ENCODE measurements at regions not wholly inside any gene's neighbourhood (a gene's known extent, or its start where the extent isn't known, plus 50 kb on each side); places are given as distances from the start of the nearest gene placed in this dataset.

DNA sequence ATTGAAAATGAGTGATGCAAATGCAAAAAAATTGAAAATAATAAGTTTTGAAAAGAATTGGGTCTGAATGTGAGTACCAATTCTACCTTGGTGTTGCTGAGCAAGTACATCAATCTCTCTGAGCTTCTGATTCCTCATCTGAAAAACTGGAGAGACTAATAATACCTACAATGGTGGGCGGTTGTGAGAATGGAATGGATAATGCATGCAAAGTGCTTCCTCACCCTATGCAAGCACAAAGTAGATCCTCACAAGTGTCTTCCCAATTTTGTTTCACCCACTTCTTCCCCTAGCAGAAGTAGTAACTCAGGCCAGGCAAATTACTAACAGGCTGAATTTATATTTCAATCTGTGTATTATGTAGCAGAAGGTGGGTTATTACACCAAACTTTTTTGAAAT lies 191.7 kb upstream of the PIK3C3 start:
- POLR2A ChIA-PET = no interaction called here
- no peak for FAIRE-seq
- BruUV-seq (replicated peaks) = no TSS peak

DNA sequence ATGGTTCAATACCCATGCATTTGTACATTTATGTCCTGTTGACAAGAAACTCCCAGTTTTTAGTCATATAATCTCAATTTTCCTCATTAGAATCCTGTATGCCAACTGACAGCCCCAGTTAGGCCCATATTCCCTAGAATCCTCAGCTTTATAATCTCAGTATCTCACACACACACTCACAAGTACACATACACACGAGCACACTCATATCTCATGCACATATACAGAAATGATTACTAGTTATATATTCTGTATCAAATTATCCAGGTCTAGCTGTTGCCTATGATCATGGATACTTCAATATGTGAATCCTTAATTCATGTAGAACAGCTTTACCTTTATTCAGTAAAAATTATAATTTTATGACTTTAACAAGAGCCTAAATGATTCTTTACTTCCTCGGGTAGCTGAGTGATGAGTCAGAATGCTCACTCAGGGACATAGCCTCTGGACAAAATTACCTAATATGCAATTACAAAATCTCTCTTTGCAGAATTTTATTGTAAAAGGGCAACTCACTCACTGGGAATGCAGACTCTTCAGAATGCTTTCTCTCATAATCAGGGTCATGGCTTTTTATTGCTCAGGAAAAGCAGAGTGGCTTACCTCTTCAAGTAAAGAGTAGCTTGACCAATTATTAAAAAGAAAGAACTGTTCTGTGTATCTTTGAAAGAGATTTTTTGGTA lies 193.6 kb upstream of the PIK3C3 start:
- no peaks in the 10 kb centered on the region for H3K9me3 ChIP-seq (replicated peaks; ENCODE audit: control insufficient read depth, insufficient read depth, low read length)
- no peaks in the 10 kb centered on the region for H3K79me2 ChIP-seq (ENCODE audit: control insufficient read depth, insufficient read depth, low read length)
- ChIA-PET CTCF (no interaction called here), POLR2A (no interaction called here)
- H3K9ac ChIP-seq (replicated peaks; ENCODE audit: extremely low read depth, insufficient read depth, low read length) = no peak overlapping the region
- no peaks in the 10 kb centered on the region for H4K20me1 ChIP-seq (replicated peaks; ENCODE audit: control insufficient read depth, extremely low read depth, insufficient read depth, low read length)
- intact Hi-C loops (cut with micrococcal nuclease) (no loop called here), dilution Hi-C loops (cut with MboI; ENCODE audit: extremely low pct_ligation_motif_present, low sequenced_read_pairs) (no loop called here)
- H3K4me2 ChIP-seq (ENCODE audit: insufficient read depth, low read length) = no peak overlapping the region
- H3K4me1 ChIP-seq (ENCODE audit: control insufficient read depth, extremely low read depth, insufficient read depth, low read length) = no peaks in the 10 kb centered on the region
- H2AFZ ChIP-seq (ENCODE audit: low read depth, low read length) = no peak overlapping the region
- FAIRE-seq (no peak), DNase-seq (ENCODE audit: low read depth, low spot score) (no peak)
- no TSS peak for BruUV-seq (replicated peaks)
- H3K9me1 ChIP-seq (replicated peaks; ENCODE audit: control insufficient read depth, extremely low read depth, insufficient read depth, low read length) = no peaks in the 10 kb centered on the region
- H3K27ac ChIP-seq (ENCODE audit: insufficient read depth, low read depth, low read length) = no peak overlapping the region
- peaks cover 3 to 5% of the 10 kb centered on the region in 2 experiments for H3K27me3 ChIP-seq (ENCODE audit: control insufficient read depth in 2 of 2, insufficient read depth in 2 of 2, low read length in 2 of 2)
- no peaks in the 10 kb centered on the region for H3K36me3 ChIP-seq (ENCODE audit: control insufficient read depth in 2 of 2, extremely low read depth in 1 of 2, insufficient read depth in 2 of 2, low read length in 2 of 2)
- H3K4me3 ChIP-seq (replicated peaks in 1 of 3; ENCODE audit: insufficient read depth in 1 of 3, low read depth in 1 of 3, low read length in 3 of 3) = no peak overlapping the region
- TF ChIP-seq POLR2A (IDR thresholded peaks at IDR 0.05; ENCODE audit: low read depth, low read length) = no peak
- TF ChIP-seq GATA2 (IDR thresholded peaks at IDR 0.05; ENCODE audit: insufficient read depth, insufficient read length, low read depth, low read length) = no peak
- TF ChIP-seq, protein P1, sequence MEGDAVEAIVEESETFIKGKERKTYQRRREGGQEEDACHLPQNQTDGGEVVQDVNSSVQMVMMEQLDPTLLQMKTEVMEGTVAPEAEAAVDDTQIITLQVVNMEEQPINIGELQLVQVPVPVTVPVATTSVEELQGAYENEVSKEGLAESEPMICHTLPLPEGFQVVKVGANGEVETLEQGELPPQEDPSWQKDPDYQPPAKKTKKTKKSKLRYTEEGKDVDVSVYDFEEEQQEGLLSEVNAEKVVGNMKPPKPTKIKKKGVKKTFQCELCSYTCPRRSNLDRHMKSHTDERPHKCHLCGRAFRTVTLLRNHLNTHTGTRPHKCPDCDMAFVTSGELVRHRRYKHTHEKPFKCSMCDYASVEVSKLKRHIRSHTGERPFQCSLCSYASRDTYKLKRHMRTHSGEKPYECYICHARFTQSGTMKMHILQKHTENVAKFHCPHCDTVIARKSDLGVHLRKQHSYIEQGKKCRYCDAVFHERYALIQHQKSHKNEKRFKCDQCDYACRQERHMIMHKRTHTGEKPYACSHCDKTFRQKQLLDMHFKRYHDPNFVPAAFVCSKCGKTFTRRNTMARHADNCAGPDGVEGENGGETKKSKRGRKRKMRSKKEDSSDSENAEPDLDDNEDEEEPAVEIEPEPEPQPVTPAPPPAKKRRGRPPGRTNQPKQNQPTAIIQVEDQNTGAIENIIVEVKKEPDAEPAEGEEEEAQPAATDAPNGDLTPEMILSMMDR (IDR thresholded peaks at IDR 0.05; ENCODE audit: extremely low read depth in 1 of 2, insufficient read depth in 1 of 2, low read depth in 1 of 2, low read length in 2 of 2) = no peak
- no peak for TF ChIP-seq POLR2AphosphoS5 (IDR thresholded peaks at IDR 0.05; ENCODE audit: insufficient read depth, low read depth, low read length)
- no peak for TF ChIP-seq FOS (IDR thresholded peaks at IDR 0.05; ENCODE audit: borderline replicate concordance, insufficient read depth, low read length)
- TF ChIP-seq MYC (IDR thresholded peaks at IDR 0.05; ENCODE audit: low read depth, low read length) = no peak
- no peak for TF ChIP-seq JUN (IDR thresholded peaks at IDR 0.05; ENCODE audit: borderline replicate concordance, insufficient read depth, insufficient read length, low read depth)

More for the DNA sequence above, 191.7 kb upstream of the PIK3C3 start:
- no peaks in the 10 kb centered on the region for H3K4me1 ChIP-seq (ENCODE audit: control insufficient read depth, extremely low read depth, insufficient read depth, low read length)
- no peak for DNase-seq (ENCODE audit: low read depth, low spot score)
- dilution Hi-C loops (cut with MboI; ENCODE audit: extremely low pct_ligation_motif_present, low sequenced_read_pairs) (no loop called here), intact Hi-C loops (cut with micrococcal nuclease) (no loop called here)
- H3K27me3 ChIP-seq (ENCODE audit: control insufficient read depth in 2 of 2, insufficient read depth in 2 of 2, low read length in 2 of 2) = peaks cover 0 to 7% of the 10 kb centered on the region in 2 experiments
- H3K9me3 ChIP-seq (replicated peaks; ENCODE audit: control insufficient read depth, insufficient read depth, low read length) = no peaks in the 10 kb centered on the region
- H3K4me3 ChIP-seq (replicated peaks in 1 of 3; ENCODE audit: insufficient read depth in 1 of 3, low read depth in 1 of 3, low read length in 3 of 3) = no peak overlapping the region
- H3K9me1 ChIP-seq (replicated peaks; ENCODE audit: control insufficient read depth, extremely low read depth, insufficient read depth, low read length) = no peaks in the 10 kb centered on the region
- no peak overlapping the region for H3K27ac ChIP-seq (ENCODE audit: insufficient read depth, low read depth, low read length)
- H3K36me3 ChIP-seq (ENCODE audit: control insufficient read depth in 2 of 2, extremely low read depth in 1 of 2, insufficient read depth in 2 of 2, low read length in 2 of 2) = no peaks in the 10 kb centered on the region
- no peaks in the 10 kb centered on the region for H4K20me1 ChIP-seq (replicated peaks; ENCODE audit: control insufficient read depth, extremely low read depth, insufficient read depth, low read length)
- CTCF ChIA-PET = no interaction called here
- no peak overlapping the region for H3K9ac ChIP-seq (replicated peaks; ENCODE audit: extremely low read depth, insufficient read depth, low read length)
- H3K79me2 ChIP-seq (ENCODE audit: control insufficient read depth, insufficient read depth, low read length) = no peaks in the 10 kb centered on the region
- no peak for TF ChIP-seq POLR2A (IDR thresholded peaks at IDR 0.05; ENCODE audit: low read depth, low read length)
- TF ChIP-seq JUN (IDR thresholded peaks at IDR 0.05; ENCODE audit: borderline replicate concordance, insufficient read depth, insufficient read length, low read depth) = no peak
- no peak overlapping the region for H2AFZ ChIP-seq (ENCODE audit: low read depth, low read length)
- no peak overlapping the region for H3K4me2 ChIP-seq (ENCODE audit: insufficient read depth, low read length)

Measured in endothelial cell of umbilical vein (primary cell).